ENCODE measurements at regions not wholly inside any gene's neighbourhood (a gene's known extent, or its start where the extent isn't known, plus 50 kb on each side); places are given as distances from the start of the nearest gene placed in this dataset.

- TF ChIP-seq EZH2 (IDR thresholded peaks at IDR 0.05; ENCODE audit: insufficient read depth, low read length): no peak
- TF ChIP-seq, protein P1, sequence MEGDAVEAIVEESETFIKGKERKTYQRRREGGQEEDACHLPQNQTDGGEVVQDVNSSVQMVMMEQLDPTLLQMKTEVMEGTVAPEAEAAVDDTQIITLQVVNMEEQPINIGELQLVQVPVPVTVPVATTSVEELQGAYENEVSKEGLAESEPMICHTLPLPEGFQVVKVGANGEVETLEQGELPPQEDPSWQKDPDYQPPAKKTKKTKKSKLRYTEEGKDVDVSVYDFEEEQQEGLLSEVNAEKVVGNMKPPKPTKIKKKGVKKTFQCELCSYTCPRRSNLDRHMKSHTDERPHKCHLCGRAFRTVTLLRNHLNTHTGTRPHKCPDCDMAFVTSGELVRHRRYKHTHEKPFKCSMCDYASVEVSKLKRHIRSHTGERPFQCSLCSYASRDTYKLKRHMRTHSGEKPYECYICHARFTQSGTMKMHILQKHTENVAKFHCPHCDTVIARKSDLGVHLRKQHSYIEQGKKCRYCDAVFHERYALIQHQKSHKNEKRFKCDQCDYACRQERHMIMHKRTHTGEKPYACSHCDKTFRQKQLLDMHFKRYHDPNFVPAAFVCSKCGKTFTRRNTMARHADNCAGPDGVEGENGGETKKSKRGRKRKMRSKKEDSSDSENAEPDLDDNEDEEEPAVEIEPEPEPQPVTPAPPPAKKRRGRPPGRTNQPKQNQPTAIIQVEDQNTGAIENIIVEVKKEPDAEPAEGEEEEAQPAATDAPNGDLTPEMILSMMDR (IDR thresholded peaks at IDR 0.05; ENCODE audit: insufficient read depth, low read depth, low read length): no peak
These were observed 77.7 kb upstream of the RUFY1 start for GRCh38 chr5:179472641-179473040.

All from astrocyte (in vitro differentiated cells and primary cell).